Stimulated activated CD4-positive, alpha-beta T cell treated with anti-CD3 and anti-CD28 coated beads, Interleukin-4, amount 100 ng/mL, for 48 hours (primary cell): ENCODE measurements at regions not wholly inside any gene's neighbourhood (a gene's known extent, or its start where the extent isn't known, plus 50 kb on each side); places are given as distances from the start of the nearest gene placed in this dataset.
"Not testable (repeated sequence)": the region's sequence is repeated elsewhere in the genome, so short reads cannot be mapped to it uniquely, and the experiment has no call there.

Experiments used
- DNase-seq, 2 donors: peaks; one replicate each; pipeline ENCODE4 v3.0.0-alpha.2; 2020; ENCODE audit warnings: low read depth in 2 of 2

DNA sequence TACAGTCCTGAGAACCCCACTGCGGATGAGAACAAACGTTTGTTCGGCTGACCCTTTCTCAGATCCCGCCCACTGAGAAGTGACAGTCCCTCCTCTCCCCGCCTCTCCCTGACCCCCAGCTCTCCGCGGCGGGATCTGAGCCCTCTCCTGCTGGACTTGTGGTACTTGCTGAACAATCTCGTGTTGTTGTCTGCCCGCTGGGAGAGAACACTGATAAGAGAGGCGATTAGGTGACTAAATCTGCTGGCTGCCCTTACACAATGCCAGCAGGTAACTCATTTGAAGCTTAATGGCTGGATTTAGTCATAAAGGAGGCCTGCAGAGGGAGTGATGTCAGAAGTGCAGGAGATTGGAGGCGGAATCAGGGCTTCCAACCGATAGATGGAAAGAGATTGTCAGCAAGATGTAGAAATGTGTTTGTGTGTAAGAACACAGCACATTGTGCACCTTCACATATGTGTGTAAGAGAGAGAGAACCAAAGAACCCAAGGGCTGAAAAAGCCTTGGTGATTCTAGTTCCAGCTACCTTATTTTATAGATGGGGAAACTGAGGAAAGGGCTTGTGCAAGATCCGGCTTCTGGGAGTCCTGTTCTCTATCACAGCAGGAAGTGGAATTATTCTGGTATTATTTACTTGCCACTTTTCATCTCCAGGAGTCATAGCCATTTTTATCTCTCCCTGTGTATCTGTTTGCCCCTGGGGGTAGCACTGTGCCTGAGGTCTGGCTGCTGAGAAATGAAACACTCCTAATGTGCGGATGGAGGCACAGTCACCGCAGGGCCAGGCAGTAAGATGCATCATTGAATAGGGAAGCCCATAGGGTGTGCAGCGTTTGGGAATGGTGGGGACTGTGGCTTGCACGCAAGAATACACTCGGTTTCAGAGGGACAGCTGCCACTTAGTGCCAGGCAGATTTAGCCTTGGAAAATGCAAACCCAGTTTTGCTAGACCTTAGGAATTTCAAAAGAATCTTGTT is 203.7 kb upstream of the MSX2 start:
- no peak for DNase-seq

DNA sequence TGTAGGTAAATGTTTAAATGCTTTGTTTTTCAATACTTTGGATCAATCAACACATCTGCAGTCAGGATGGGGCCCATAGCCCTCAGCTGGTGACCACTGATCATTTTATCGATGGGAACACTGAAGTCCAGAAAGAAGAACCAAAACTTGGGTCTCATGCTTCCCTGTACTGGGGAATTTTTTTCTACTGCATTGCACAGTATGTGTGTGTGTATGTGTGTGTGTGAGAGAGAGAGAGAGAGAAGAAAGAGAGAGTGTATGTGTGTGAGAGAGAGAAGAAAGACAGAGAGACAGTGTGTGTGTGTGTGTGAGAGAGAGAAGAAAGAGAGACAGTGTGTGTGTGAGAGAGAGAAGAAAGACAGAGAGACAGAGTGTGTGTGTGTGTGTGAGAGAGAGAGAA is 202.9 kb upstream of the MSX2 start:
- DNase-seq, result no peak

DNA sequence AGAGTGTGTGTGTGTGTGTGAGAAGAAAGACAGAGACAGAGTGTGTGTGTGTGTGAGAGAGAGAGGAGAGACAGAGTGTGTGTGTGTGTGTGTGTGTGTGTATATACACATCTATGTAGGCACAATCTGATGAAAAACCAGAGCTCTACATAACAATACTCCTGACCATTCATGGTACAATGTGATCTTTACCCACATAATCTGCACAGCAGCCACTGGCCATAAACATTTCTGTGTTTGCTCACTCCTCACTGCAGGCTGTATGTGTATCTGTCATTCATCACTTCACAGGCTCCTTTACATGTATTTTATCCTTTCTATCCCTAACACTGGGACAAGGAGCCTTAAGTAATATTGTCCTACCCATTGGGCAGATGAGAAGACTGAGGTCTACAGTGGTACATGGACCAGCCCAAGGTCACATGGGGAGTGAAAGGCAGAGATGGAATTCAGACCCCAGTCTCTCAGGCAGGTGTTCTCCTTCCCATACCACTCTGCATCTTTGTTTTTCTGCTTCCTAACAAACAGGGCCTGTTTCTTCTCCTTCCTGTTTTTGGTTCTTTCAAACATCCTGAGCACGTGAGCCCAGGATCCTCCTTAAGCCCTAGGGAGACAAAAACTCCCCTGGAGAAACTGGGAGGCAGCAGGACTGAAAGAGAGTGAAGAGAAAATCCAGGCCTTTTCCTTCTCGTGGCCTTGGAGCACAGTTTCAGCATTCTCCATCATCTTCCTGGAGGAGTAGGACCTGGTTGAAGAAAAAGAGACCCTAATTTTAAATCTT is 201.7 kb upstream of the MSX2 start:
- no peak for DNase-seq

DNA sequence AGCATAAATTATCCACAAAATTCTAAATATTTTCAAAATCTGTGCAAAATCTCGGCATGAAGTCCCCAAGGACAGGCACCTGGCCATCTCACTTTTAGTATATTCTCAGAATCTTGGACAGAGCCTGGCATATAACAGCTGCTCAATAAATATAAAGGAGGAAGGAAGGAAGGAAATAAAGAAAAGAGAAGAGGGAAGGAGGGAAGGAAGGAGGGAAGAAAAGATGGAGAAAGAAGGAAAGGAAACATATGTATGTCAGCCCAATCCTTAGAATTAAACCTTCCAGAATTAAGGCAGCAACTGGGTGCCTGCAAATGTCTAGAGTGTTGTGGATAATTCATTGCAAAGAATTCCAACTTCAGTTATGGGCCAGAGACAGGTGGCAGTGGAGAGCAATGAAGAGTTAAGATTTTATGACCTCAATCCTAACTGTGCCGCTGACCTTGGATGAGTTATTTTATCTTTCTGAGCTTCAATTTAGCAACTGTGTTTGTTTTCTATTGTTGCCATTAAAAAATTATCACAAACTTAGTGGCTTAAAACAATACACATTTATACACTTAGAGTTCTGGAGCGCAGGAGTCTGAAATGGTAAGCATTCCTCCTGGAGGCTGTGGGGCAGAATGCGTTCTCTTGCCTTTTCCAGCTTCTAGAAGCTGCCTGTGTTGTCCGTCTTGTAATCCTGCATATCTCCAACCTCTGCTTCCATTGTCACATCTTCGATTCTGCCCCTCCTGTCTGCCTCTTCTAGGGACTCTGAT is 200.9 kb upstream of the MSX2 start:
- DNase-seq, result no peak

DNA sequence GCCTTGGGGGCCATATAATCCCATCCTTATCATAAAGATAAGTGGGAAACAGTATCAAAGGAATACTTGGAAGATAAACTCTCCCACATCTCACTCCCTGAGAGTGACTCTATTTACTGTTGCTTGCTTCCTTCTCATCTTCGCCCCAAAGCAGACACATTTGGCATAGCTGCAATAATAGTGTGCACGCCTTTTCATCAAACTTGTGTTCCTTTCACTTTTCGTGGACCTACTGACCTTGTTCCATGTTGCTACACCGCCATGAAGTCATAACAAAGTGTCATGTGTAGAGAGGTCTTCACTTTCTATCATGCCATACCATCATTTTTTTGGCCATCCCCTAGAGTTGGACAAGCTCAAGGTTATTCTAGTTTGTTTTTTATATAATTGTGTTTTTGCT is 200.0 kb upstream of the MSX2 start:
- DNase-seq, result no peak

DNA sequence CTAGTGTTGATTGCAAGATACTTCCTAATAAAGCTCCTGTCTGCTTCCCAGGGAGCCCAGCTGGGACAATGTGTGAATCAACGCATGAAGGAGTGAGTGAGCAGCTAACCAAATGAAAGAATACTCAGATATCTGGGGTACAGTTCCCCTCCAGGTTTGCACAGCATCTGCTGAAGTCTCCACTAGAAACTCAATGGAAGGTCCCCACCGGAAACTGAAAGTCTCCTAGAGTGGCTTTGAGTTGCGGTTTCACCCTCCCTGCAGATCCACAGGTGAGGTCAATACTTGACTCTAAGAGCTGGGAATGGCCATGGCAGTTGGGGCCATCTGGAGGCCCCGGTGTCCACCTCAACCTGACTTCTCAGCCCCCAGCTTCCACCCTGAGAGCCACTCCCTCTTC is 198.2 kb upstream of the MSX2 start:
- no peak for DNase-seq

DNA sequence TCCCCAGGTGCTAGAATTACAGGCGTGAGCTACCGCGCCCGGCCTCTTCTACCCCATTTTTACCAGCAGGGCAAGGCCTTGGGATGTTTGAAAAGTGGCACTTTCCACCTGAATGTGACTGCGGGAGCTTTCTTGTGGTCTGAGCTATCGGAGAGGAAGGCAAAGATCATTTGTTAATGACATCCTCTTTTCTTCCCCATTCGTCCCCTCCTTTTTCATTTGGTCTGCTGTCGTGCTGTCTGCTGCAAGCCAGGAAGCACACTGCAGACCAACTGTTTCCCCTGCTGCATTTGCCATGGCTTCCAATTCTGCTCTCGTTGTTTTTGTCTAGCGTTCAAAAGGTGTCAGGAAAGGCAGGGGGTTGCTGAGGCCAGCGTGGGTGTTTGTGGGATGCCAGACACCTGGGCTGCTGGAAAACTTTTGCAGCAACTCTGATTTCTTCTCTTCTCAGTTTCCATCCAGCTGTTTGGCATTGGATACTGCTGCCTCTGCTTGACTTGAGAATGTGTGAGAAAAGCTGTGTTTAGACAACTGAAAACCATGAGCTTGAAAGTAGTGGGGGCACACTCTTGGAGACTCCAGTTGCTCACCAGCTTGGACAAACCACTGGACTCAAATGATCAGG is 196.4 kb upstream of the MSX2 start:
- no peak for DNase-seq

DNA sequence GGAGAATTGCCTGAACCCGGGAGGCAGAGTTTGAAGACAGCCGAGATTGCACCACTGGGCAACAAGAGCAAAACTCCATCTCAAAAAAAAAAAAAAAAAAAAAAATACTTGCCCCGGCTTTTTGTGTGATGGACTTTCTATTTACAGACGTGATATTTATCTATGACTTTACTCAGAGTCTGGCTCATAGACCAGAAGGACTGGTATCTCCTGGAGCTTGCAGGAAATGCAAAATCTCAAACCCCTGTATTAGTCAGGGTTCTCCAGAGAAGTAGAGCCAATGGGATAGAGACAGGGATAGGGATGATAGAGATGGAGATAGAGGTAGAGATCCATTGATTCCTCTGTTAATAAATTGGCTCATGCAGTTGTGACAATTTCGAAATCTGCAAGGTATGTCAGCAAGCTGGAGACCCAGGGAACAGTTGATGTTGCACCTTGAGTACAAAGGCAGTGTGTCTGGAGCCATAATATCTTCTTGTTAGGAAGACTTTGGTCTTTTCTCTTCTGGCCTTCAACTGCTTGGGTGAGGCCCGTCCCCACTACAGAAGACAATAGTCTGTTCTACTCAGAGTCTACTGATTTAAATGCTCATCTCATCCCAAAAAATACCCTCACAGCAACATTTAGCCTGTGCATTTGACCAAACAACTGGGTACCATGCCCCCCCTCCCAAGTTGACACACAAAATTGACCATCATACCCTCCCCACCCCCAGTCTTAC is 195.4 kb upstream of the MSX2 start:
- DNase-seq, result no peak

DNA sequence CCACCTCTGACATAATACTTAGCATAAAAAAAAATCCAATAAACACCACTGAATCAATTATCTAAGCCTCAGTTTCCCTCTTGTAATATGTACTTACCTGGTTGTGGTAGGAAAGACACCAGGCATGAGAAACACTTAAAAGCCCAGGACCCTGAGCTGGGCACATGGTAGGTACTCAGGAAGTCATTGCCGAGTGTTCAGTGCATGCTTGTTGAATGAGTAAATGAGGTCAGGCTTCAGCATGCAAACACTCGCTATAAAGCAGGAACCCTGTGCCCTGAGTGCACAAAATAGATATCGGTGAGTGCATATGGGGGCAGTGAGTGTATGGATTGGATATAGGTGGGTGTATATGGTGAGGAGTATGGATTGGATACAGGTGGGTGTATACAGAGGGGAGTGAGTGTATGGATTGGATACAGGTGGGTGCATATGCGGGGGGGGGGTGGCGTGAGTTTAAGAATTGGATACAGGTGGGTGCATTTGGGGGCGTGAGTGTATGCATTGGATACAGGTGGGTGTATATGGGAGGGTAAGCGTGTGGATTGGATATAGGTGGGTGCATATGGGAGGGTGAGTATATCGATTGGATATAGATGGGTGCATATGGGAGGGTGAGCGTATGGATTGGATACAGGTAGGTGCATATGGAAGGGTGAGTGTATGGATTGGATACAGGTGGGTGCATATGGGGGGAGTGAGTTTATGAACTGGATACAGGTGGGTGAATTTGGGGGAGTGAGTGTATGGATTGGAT is 194.3 kb upstream of the MSX2 start:
- no peak for DNase-seq

DNA sequence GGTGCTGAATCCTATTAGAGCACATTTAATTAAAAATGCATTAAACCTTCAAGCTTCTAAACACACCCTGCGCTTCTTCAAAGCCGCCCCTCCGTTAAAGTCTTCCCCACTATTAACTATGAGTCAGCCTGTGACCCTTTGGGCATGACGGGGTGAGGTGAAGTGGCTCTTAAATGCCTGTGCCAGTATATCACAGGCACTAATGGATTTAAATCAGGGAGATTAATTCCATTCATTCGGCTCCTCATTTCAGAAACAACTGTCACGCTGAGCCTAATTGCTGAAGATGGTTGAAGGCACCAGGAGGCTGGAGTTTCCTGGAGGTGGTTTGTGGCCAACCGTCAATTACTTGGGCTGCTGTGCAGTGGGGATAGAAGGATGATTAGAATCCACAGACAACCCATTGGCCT is 192.6 kb upstream of the MSX2 start:
- DNase-seq, result no peak

DNA sequence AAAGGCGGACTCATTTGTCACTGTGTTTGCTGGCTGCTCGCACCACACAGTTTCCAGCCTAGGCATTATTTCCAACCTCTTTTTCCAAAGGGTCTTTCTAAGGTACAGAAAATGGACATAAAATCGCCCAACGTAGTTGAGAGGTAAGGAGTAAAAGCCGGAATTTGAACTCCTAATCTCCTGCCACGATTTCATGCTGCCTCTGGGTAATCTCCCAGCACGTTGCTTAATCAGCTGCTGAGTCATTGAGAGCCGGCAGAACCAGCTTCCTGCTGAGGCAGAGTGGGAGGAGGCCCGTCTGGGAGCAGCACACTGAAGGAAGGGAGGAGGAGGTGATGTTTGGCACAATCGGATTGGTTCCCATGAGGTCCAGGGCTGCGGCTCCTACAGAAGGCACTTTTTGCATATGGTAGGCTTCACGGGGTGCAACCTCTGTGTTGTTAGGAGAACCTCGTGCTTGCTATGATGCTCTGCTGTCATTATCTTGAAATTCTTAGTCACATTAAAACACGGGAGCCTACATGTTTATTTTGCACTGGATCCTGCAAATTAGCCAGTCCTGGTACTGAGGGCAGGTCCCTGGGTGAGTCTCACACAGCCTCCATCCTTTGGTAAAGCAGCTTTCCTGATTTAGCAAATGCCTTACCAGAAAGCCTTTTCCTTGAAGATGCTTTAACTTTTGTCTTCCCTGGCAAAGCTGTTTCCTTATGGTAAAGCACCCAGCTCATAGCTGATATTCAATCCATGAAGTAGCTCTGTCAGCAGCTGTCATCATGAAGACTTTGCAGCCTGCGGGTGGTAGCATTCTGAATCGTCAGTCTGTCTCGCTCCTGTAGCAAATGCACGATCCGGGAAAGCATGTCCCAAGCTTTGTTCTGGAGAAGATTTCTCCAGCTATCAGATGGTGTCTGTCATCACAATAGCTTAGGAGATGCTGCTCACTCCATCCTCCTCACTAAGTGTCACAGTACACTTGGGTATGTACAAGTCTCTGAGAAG is 191.6 kb upstream of the MSX2 start:
- peak; percentile 1 to 16 for DNase-seq

DNA sequence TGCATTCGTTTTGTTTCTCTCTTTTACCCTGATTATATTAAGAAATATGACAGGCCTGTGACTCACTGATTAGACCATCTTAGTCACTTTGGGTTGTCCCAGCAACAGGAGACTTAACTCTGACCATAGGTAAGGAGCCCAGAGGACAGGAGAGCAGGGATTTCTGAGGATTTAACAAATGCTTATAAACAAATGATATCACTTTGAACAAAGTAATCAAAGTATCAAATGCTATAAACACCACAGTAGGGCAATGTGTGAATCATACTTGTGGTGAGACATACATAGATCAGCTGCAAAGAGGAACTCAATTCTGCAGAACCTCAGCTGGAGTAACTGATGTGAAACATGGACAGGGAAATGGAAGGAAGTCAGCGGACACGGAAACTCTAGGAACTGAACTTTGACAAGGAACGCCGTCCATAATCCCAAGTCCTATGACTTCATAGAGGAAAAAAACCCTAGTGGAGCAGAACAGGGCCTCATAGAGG is 190.6 kb upstream of the MSX2 start:
- DNase-seq, result no peak

DNA sequence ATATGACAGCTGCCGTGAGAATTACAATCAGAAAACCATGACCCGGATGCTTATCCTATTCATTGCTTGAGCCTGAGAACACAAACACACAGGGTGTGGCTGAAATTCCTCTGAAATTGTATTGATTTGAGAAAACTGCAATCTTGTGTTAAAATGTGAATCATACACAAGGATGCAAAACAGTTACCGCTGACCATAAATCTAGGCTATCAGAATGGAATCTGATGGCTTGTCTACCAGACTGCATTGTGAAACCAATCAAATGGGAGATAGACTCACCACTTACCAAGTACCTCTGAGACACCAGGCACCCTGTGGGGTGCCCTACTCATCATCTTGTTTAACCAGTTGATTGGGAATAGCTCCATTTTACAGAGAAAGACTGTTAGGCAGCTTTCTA is 188.7 kb upstream of the MSX2 start:
- DNase-seq, result no peak

DNA sequence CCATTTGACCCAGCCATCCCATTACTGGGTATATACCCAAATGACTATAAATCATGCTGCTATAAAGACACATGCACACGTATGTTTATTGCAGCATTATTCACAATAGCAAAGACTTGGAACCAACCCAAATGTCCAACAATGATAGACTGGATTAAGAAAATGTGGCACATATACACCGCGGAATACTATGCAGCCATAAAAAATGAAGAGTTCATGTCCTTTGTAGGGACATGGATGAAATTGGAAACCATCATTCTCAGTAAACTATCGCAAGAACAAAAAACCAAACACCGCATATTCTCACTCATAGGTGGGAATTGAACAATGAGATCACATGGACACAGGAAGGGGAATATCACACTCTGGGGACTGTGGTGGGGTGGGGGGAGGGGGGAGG is 184.6 kb upstream of the MSX2 start:
- DNase-seq, result not testable (repeated sequence)

DNA sequence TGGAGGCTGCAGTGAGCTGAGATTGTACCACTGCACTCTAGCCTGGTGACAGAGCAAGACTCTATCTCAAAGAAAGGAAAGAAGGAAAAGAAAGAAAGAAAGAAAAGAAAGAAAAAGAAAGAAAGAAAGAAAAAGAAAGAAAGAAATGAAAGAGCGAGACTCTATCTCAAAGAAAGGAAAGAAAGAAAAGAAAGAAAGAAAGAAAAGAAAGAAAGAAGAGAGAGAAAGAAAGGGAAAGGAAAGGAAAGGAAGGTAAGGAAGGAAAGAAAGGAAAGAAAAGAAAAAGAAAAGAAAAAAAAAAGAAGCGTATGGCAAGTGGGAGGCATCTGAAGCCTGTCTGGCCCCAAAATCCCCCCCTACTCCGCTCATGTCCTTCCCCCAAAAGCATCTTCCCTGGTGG is 182.3 kb upstream of the MSX2 start:
- DNase-seq, result no peak

DNA sequence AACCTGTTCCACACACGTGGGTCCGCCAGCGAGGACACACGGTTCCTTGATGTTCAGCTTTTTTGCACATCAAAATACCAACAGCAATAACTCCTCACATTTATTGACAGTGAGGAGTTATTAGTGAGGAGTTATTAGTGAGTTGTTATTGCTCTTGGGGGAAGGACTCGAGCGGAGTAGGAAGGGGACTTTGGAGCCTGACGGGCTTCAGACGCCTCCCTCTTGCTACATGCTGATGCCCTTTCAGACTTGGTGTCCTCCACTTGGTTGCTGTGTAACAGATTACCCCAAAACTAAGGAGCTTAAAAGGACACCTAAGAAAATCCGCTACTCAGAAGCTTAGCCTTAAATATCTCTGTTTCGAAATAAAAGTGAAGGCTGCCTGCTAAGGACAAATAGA is 181.9 kb upstream of the MSX2 start:
- no peak for DNase-seq

DNA sequence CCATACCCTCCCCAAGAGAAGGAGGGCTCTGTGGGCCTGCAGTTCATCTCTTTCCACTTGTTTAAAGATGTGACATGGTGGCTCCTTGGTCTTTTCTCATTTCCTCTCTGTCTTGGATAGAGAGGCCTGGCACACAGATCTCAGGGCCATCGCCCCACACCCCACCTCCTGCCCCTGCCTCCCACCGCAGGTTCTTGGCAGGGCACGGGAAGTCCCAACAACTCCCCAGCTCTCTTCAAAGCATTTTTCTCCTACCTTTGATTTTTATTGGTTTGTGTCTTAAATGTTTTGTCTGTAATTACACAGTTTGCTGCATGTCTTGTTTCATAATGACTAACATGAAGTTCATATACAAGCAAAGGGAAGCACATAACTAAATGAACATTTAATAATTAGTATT is 178.5 kb upstream of the MSX2 start:
- no peak for DNase-seq

DNA sequence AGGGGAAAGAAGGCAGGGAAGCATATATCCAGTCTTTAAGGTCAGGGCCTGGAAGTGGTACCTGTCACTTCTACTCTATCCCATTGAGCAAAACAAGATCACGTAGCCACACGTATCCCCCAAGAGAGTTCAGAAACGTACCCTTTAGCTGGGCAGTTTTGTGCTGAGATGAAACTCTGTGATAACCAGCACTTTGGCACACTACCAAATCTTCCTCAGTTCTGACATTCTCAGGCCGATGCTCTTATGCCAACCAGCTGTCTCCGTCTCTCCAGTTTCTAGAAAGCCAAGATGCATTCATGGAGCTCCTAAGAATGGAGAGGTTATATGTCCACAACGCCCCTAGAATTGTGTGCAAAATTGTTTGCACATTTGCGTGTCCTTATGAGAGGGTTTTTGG is 176.6 kb upstream of the MSX2 start:
- DNase-seq, result no peak

DNA sequence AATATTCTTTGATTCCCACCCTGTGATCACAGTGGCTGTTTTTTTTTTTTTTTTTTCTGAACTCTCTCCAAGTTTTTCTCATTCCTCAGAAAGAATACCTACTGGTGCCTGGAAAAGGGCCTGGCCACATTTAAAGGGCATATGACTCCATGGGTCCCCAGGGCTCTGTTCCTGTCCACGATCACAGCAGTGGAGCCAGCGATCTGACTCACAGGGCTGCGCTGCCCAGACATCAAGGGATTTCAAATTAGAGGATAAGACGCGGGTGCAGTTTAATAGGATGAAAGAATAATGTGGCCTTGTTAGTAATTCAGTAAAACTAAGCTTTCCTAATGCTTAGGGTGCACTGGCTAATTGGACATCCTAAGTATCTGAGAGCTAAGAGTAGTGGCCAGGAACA is 175.1 kb upstream of the MSX2 start:
- DNase-seq, result no peak
